Upper lobe of left lung (tissue), 4 donors: ENCODE measurements at regions not wholly inside any gene's neighbourhood (a gene's known extent, or its start where the extent isn't known, plus 50 kb on each side); places are given as distances from the start of the nearest gene placed in this dataset.

Experiments
- CTCF ChIP-seq, 6 experiments: fragments of 450-650 bp in 4 of 6; fragments of 200-600 bp in 2 of 6; sonication (generic) in 2 of 6; IDR thresholded peaks; one replicate each; pipeline ENCODE4 v1.5.1; 2016 to 2019; ENCODE audit warnings: antibody characterized with exemption in 6 of 6
- EP300 ChIP-seq, 4 donors: sonication (generic); formaldehyde crosslinking; IDR thresholded peaks; one replicate each; pipeline ENCODE4 v1.5.1; 2017; ENCODE audit warnings: antibody characterized with exemption in 4 of 4, control low read depth in 2 of 4
- POLR2A ChIP-seq, 4 donors: fragments of 450-650 bp; IDR thresholded peaks; one replicate each; pipeline ENCODE4 v1.5.1; 2016 to 2017; ENCODE audit warnings: antibody characterized with exemption in 4 of 4, mild to moderate bottlenecking in 2 of 4
- POLR2AphosphoS5 ChIP-seq, 2 donors: sonication (generic); formaldehyde crosslinking; IDR thresholded peaks; one replicate each; pipeline ENCODE4 v1.5.1; 2017; ENCODE audit warnings: antibody characterized with exemption in 2 of 2

- no peak for TF ChIP-seq POLR2AphosphoS5 (IDR thresholded peaks at IDR 0.05)
- no peak for TF ChIP-seq POLR2A (IDR thresholded peaks at IDR 0.05)
- TF ChIP-seq CTCF (IDR thresholded peaks at IDR 0.05), result no peak
- TF ChIP-seq EP300 (IDR thresholded peaks at IDR 0.05), result no peak
These were observed 440.7 kb upstream of the PDE3A start for GRCh38 chr12:19927661-19928060.
